ENCODE measurements at regions not wholly inside any gene's neighbourhood (a gene's known extent, or its start where the extent isn't known, plus 50 kb on each side); places are given as distances from the start of the nearest gene placed in this dataset.

DNA sequence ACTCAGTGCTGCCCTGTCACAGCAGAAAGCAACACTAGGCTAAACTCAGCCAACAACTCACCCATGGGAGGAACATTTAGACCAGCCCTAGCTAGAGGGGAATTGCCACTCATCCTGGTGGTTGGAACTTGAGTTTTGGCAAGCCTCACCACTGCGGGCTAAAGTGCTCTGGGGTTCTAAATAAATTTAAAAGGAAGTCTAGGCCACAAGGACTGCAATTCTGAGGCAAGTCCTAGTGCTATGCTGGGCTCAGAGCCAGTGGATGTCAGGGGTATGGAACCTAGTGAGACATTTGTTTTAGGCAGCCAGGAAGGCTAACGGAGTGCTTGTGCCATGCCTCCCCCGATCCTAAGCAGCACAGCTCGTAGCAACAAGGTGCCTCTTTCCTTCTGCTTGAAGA, 78.0 kb downstream of the RGS13 start:
- Histone ChIP-seq H3K4me3 (no peak overlapping the region), H3K27ac (no peak overlapping the region)

GRCh38 chr1:192724670-192725069, 84.2 kb upstream of the RGS2 start:
- H3K4me3 ChIP-seq: no peak overlapping the region
- no peak overlapping the region for H3K27ac ChIP-seq

DNA sequence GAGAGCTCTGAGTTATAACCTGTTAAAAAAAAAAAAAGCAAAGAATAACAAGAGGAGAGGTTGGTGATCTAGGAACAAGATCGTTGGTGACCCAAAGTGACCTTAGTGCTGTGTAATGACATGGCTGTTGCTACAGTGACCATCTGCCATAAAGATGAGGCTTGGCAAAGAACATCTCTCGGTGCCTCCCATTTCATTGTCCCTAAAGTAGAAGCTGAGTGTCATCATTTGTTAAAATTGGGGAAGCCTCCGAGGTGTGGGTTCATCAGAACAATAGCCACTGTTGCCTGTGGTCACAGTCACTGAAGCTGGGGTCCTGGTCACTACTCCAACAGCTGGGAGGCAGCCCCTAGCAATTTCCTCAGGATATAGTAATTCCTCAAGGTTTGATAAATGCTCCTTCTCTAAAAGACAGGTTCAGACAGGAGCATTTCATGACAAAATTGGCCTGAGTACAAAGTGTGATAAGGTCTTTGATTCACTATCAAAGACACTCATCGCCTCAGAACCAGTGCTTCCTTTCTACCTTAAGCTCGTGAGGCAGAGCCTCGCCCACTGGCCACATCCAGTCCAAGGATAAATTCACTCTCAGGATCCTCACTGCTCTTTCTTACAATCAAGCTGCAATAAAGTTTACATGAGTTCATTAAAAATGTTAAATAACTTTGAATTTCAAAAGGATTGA, 81.9 kb upstream of the RGS2 start:
- Histone ChIP-seq H3K4me3 (no peak overlapping the region), H3K27ac (no peak overlapping the region)

DNA sequence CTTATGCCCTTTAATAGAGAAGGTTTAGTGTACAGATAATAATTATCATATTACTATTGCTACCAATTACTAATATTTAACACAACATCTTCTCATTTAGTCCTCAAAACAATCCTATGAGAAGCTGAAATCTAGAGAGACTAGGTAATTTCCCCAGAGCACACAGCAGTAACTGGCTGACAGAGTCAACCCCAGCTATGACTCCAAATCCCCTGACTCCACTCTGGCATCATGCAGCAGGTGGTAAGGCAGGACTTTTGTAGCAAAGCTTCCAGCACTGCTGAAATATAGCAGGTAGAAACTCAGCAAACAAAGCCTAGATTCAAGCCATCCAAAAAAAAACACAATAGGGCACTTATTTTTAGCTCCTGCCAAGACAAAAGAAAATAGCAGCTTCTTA, 79.3 kb upstream of the RGS2 start:
- Histone ChIP-seq H3K4me3 (no peak overlapping the region), H3K27ac (peak overlapping the region in 1 of 21 experiments; percentile 10)

DNA sequence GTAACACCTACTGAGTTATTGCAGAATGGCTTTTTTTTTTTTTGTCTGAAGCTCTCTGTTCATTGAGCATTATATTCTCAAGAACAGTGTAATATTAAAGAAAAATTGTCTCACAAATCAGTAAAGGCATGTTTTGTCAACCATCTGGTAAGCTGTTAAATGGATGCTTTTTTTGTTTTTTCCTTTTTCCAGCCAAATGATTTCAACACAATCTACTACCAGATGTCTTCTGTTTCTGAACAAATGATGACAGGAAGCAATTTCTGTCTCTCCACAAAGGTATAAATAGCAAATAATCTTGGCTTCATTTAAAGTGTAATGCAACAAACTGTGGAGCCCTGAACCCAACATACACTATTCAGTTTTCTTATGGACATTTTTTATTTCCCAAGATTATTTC, 78.6 kb upstream of the RGS2 start:
- no peak overlapping the region for H3K4me3 ChIP-seq

DNA sequence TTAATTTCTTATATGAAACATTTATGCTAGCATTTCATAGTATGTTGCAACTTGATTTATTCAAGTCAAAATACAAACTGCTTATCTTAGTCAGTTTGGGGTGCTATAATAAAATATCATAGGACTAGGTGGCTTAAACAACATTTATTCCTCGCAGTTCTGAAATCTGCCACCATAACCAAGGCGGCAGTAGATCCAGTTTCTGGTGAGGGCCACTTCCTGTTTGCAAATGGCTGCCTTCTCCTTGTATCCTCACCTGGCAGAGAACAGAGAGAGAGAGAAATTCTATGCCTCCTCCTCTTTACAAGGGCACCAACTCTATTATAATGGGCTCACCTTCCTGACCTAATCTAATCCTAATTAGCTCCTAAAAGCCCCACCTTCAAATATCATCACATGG, 76.1 kb upstream of the RGS2 start:
- H3K27ac ChIP-seq: no peak overlapping the region
- no peak overlapping the region for H3K4me3 ChIP-seq

More for the DNA sequence above, 78.6 kb upstream of the RGS2 start:
- no peak overlapping the region for H3K27ac ChIP-seq

DNA sequence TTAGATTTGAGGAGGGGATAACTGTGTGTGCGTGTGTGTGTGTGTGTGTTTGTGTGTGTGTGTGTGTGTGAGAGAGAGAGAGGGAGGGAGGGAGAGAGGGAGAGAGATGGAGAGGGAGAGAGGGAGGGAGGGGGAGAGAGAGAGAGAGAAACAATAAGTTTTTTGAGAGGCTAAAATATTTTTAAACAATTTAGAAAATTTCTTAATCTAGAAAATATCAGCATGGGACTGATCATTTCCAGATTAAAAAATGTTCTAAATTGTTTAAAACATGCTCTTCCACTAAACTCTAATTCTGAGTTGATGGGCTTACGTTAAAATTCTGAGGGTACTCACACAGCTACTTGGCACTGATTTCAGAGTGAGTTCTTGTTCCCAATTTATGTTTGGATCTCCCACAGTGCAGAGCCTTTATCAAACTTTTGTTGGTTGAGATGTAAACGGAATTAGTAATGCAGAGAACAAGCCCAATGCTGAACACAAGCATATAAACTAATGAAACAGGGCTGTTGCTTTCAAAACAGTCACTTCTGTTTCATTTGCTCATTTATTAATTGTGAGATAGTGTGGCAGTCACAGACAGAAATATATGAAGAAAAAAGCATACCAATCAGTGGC, 73.4 kb upstream of the RGS2 start:
- Histone ChIP-seq H3K4me3 (no peak overlapping the region), H3K27ac (no peak overlapping the region)

DNA sequence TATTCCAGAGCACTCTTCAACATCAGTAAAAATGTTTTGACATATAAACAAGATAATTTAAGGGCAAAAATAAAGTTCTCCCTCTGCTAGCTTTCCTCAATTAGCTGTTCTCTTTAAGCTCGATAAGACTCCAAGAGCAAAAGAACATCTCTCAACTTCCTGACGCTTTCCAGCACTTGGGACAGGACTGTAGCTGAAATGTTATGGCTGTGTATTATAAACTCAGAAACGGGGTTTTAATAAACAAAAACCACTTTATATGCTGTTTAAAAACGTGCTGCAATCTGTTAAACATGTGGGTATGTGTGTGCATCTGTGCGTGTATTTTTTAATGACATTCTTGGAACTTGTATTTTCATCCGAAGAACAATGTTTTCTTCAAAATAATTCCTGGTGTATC, 71.5 kb upstream of the RGS2 start:
- Histone ChIP-seq H3K27ac (no peak overlapping the region), H3K4me3 (no peak overlapping the region)

GRCh38 chr1:192739476-192740184, 69.2 kb upstream of the RGS2 start:
- no peak overlapping the region for H3K27ac ChIP-seq
- no peak overlapping the region for H3K4me3 ChIP-seq

DNA sequence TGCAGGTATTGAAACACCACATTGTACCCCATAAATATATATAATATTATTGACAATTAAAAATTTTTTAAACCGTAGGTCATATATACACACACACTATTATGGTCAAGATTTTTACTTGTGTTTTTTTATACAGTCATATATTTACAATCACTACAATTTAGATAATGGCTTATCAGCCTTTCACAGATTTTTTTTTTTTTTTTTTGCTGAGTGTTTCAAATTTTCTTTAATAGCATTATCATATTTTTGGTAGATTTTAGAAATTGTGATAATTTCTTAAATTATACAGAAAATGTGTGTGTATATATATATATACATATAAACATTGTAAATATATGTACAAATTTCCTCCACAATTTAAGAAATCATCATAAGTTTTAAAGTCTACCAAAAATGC, 68.6 kb upstream of the RGS2 start:
- H3K4me3 ChIP-seq: no peak overlapping the region
- no peak overlapping the region for H3K27ac ChIP-seq

DNA sequence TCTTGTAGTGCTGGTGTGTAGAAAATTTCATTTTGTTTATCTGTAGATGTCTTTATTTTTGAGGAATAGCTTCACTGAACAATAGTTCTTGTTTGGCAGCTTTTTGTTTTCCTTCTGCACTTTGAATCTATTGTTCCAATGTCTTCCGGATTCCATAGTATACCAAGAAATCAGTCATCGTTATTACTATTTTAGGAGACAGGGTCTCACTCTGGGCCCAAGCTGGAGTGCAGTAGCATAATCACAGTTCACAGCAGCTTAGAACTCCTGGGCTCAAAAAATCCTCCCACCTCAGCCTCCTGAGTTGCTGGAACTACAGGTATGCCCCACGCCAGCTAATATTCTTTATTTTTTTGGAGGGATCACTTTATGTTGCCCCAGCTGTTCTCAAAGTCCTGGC, 67.7 kb upstream of the RGS2 start:
- H3K4me3 ChIP-seq: no peak overlapping the region
- H3K27ac ChIP-seq: no peak overlapping the region

DNA sequence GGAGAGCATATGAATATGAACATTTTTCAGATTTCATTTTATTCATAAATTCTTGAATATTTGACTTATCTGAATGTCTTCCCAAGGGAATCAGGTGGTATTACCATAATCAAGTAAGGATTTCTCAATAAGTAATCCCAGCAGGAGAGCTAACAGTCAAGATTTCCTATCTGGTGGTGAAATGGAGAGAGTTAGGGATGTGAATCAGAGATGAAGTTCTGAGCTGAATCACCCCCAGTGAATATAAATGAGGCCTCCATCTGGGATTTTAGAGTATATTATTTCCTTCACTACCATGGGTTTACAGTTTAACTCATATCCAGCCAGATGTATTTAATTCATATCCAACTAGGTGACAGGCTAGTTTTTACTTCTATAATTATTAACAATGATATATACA, 61.5 kb upstream of the RGS2 start:
- peak overlapping the region in 2 of 21 experiments; percentile 57 to 58 for H3K27ac ChIP-seq
- no peak overlapping the region for H3K4me3 ChIP-seq

DNA sequence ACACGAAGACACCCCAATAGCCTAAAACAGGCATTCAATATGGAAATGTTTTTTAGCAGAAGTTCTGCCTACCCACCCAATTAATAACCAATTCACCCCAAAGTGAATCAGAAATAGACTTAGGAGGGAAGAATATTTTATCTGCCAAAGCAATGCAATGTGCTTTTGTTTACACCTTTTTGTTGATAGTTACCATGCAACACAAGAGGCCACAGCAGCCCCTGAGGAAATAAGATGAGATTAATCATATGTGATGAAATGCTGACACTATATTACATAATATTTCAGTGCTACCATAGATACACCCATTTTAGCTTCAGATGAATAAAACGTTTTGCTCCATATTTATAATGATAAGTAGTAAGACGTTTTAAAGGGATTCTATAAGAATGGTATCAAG, 60.9 kb upstream of the RGS2 start:
- no peak overlapping the region for H3K4me3 ChIP-seq
- H3K27ac ChIP-seq: peak overlapping the region in 3 of 21 experiments; percentile 45 to 58 (median 57)

- Histone ChIP-seq H3K4me3 (no peak overlapping the region), H3K27ac (peak overlapping the region in 1 of 21 experiments; percentile 50)
Measured at GRCh38 chr1:192749349-192749748, 59.5 kb upstream of the RGS2 start.

- H3K4me3 ChIP-seq: no peak overlapping the region
Measured at GRCh38 chr1:192751260-192751659, 57.6 kb upstream of the RGS2 start.

DNA sequence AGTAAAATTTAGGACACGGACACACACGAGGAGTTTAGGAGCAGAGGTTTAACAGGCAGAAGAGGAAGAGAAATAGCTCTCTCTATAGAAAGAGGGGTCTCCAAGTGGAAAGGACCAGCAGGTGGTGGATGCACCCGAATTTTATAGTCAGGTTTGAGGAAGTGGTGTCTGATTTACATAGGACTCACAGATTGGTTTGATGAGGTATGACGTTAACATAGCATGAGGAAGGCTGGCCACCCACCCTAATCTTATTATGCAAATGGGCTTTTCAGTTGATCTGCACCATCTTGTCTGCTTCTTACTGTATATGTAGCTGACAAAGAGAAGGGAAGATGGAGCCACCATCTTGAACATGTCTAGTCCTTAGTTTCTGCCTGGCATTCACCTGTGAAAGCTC, 52.5 kb upstream of the RGS2 start:
- H3K4me3 ChIP-seq: no peak overlapping the region
- H3K27ac ChIP-seq: no peak overlapping the region

More at GRCh38 chr1:192751260-192751659, 57.6 kb upstream of the RGS2 start:
- H3K27ac ChIP-seq: no peak overlapping the region

- H3K4me3 ChIP-seq: no peak overlapping the region
- H3K27ac ChIP-seq: no peak overlapping the region
Measured at GRCh38 chr1:192756847-192757246, 52.0 kb upstream of the RGS2 start.

DNA sequence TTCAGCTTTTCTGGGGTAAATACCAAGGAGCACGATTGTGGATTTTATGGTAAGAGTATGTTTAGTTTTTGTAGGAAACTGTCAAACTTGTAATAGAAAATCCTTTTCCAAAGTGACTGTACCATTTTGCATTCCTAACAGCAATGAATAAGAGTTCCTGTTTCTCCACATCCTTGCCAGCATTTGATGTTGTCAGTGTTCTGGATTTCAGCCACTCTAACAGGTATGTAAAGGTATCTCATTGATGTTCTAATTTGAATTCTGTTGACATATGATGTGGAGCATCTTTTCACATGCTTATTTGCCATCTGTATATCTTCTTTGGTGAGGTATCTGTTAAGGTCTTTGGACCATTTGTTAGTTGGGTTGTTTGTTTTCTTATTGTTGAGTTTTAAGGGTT, 50.3 kb upstream of the RGS2 start:
- Histone ChIP-seq H3K4me3 (no peak overlapping the region), H3K27ac (no peak overlapping the region)
